SK-N-SH (cell line): ENCODE measurements at regions not wholly inside any gene's neighbourhood (a gene's known extent, or its start where the extent isn't known, plus 50 kb on each side); places are given as distances from the start of the nearest gene placed in this dataset.

Source experiments
- CTCF ChIA-PET: fragments of 300-600, 350-600 bp; formaldehyde crosslinking; extraction: SDS; loops from one replicate; lab custom pipeline; 2021; lab: Yijun Ruan, JAX
- POLR2A ChIA-PET: fragments of 350-600 bp; sonication (Branson Sonifier 250); formaldehyde crosslinking; extraction: SDS; loops from one replicate; lab custom pipeline; 2020; ENCODE audit warnings: antibody characterized with exemption, inconsistent platforms; lab: Yijun Ruan, JAX
- DNase-seq: peaks from one replicate; pipeline ENCODE4 v3.0.0; 2012
- H2AFZ ChIP-seq: fragments of 200-600 bp; sonication (generic); 2 replicates; pipeline ENCODE4 v1.8.1; 2016; ENCODE audit warnings: antibody characterized with exemption, mild to moderate bottlenecking, low read depth
- H3F3A ChIP-seq: fragments of 200-600 bp; sonication (generic); replicated peaks from 2 replicates; pipeline ENCODE3; 2016; ENCODE audit warnings: antibody characterized with exemption, mild to moderate bottlenecking; ENCODE audit not compliant: insufficient read depth
- H3K27ac ChIP-seq, 2 experiments: fragments of 200-500 bp in 1 of 2; fragments of 200-600 bp in 1 of 2; sonication (Bioruptor generic) in 1 of 2; sonication (generic), shearing (Covaris generic) in 1 of 2; 2 replicates each; pipeline versions ENCODE4 v1.5.1 to v1.6.1; 2014 to 2016; ENCODE audit warnings: low read depth in 2 of 2, inconsistent platforms in 1 of 2, low read length in 1 of 2, mild to moderate bottlenecking in 1 of 2, mixed read lengths in 1 of 2
- H3K27me3 ChIP-seq: fragments of 200-600 bp; sonication (generic), shearing (Covaris generic); 2 replicates; pipeline ENCODE4 v1.6.1; 2016; ENCODE audit warnings: mixed run types; ENCODE audit not compliant: insufficient read depth
- H3K36me3 ChIP-seq, 2 experiments: fragments of 200-500 bp in 1 of 2; fragments of 200-600 bp in 1 of 2; sonication (Bioruptor generic) in 1 of 2; sonication (generic) in 1 of 2; replicated peaks in 1 of 2; 2 replicates each; pipeline versions ENCODE3 to v1.5.1; 2014 to 2016; ENCODE audit warnings: low read length in 1 of 2, mild to moderate bottlenecking in 1 of 2; ENCODE audit not compliant: insufficient read depth in 2 of 2, control insufficient read depth in 1 of 2
- H3K4me1 ChIP-seq, 2 experiments: fragments of 200-500 bp in 1 of 2; fragments of 200-600 bp in 1 of 2; sonication (Bioruptor generic) in 1 of 2; sonication (generic), shearing (Covaris generic) in 1 of 2; 2 replicates each; pipeline versions ENCODE4 v1.5.1 to v1.6.1; 2014 to 2016; ENCODE audit warnings: low read depth in 1 of 2, low read length in 1 of 2, mixed run types in 1 of 2; ENCODE audit not compliant: insufficient read depth in 2 of 2, control insufficient read depth in 1 of 2
- H3K4me2 ChIP-seq: fragments of 200-600 bp; sonication (generic), shearing (Covaris generic); 2 replicates; pipeline ENCODE4 v1.6.1; 2017; ENCODE audit warnings: mixed run types
- H3K4me3 ChIP-seq, 2 experiments: fragments of 200-500 bp in 1 of 2; fragments of 200-600 bp in 1 of 2; sonication (Bioruptor generic) in 1 of 2; sonication (generic), shearing (Covaris generic) in 1 of 2; 2 replicates each; pipeline versions ENCODE4 v1.5.1 to v1.8.1; 2014 to 2016; ENCODE audit warnings: low read depth in 2 of 2, inconsistent platforms in 1 of 2, low read length in 1 of 2, mild to moderate bottlenecking in 1 of 2, mixed read lengths in 1 of 2, moderate library complexity in 1 of 2
- H3K79me2 ChIP-seq: fragments of 200-600 bp; sonication (generic); 2 replicates; pipeline ENCODE4 v1.8.1; 2017; ENCODE audit warnings: mild to moderate bottlenecking; ENCODE audit not compliant: insufficient read depth
- H3K9ac ChIP-seq: fragments of 200-600 bp; sonication (generic); 2 replicates; pipeline ENCODE4 v1.6.1; 2017; ENCODE audit warnings: mixed run types
- H3K9me2 ChIP-seq: fragments of 200-600 bp; sonication (generic); 2 replicates; pipeline ENCODE4 v1.6.1; 2017; ENCODE audit warnings: mixed run types
- H3K9me3 ChIP-seq: fragments of 200-600 bp; sonication (generic); 2 replicates; pipeline ENCODE4 v1.6.1; 2017; ENCODE audit warnings: mixed run types, mild to moderate bottlenecking, moderate library complexity
- H4K20me1 ChIP-seq: fragments of 200-600 bp; sonication (generic); 2 replicates; pipeline ENCODE4 v1.6.1; 2017; ENCODE audit warnings: mild to moderate bottlenecking, mixed run types; ENCODE audit not compliant: insufficient read depth
- CHD2 ChIP-seq: fragments of 150-350 bp; IDR thresholded peaks from 2 replicates; pipeline ENCODE4 v1.6.1; 2018; ENCODE audit warnings: low read length; ENCODE audit not compliant: partially characterized antibody
- ELF1 ChIP-seq: IDR thresholded peaks from 2 replicates; pipeline ENCODE4 v1.4.0; 2012
- EP300 ChIP-seq, 2 experiments: IDR thresholded peaks; 2 replicates each; pipeline versions ENCODE4 v1.4.0 to v1.6.1; 2012; ENCODE audit warnings: borderline replicate concordance in 1 of 2, low read depth in 1 of 2, low read length in 1 of 2
- FOSL2 ChIP-seq: IDR thresholded peaks from 2 replicates; pipeline ENCODE4 v1.4.0; 2012; ENCODE audit warnings: low read depth, mild to moderate bottlenecking, moderate library complexity, borderline replicate concordance
- FOXJ3 ChIP-seq: sonication (generic); formaldehyde crosslinking; IDR thresholded peaks from 2 replicates; pipeline ENCODE4 v1.5.1; 2020; ENCODE audit warnings: mild to moderate bottlenecking, missing genetic modification reagents
- FOXM1 ChIP-seq: IDR thresholded peaks from 2 replicates; pipeline ENCODE4 v1.4.0; 2012; ENCODE audit warnings: low read depth, mild to moderate bottlenecking
- GATA2 ChIP-seq: sonication (generic); formaldehyde crosslinking; IDR thresholded peaks from 2 replicates; pipeline ENCODE4 v1.5.0; 2020; ENCODE audit warnings: mild to moderate bottlenecking, missing genetic modification reagents
- MXI1 ChIP-seq: IDR thresholded peaks from 2 replicates; pipeline ENCODE4 v1.6.1; 2012; ENCODE audit warnings: mild to moderate bottlenecking, low read depth, low read length, improper control_type of control experiment
- PBX3 ChIP-seq: IDR thresholded peaks from 2 replicates; pipeline ENCODE4; 2012
- RCOR1 ChIP-seq: fragments of 150-350 bp; IDR thresholded peaks from 2 replicates; pipeline ENCODE4 v1.6.1; 2017; ENCODE audit warnings: antibody characterized with exemption, low read length
- REST ChIP-seq: IDR thresholded peaks from 2 replicates; pipeline ENCODE4 v1.6.1; 2012; ENCODE audit warnings: mild to moderate bottlenecking, low read depth, low read length, moderate library complexity
- RFX5 ChIP-seq: IDR thresholded peaks from 2 replicates; pipeline ENCODE4 v1.6.1; 2012; ENCODE audit warnings: mild to moderate bottlenecking, improper control_type of control experiment, low read length
- RXRA ChIP-seq: IDR thresholded peaks from 2 replicates; pipeline ENCODE4 v1.4.0; 2012; ENCODE audit warnings: low read depth, mild to moderate bottlenecking, borderline replicate concordance
- TCF12 ChIP-seq: IDR thresholded peaks from 2 replicates; pipeline ENCODE4 v1.4.0; 2012
- ZBTB33 ChIP-seq: IDR thresholded peaks from 2 replicates; pipeline ENCODE4 v1.4.0; 2012; ENCODE audit warnings: low read depth, borderline replicate concordance
- WGBS: methylation state at CpG from one replicate; pipeline ENCODE4 v1.1.6; 2017; ENCODE audit warnings: low lambda C conversion rate; 5-methylcytosine and 5-hydroxymethylcytosine counted together
- TF ChIP-seq, protein P1 (sequence below): IDR thresholded peaks from 2 replicates; pipeline ENCODE4 v1.4.0; 2012; ENCODE audit warnings: low read depth, borderline replicate concordance
- TF ChIP-seq, protein P2 (sequence below): fragments of 200-600 bp; sonication (generic); IDR thresholded peaks from 2 replicates; pipeline ENCODE4 v1.6.1; 2017; ENCODE audit warnings: antibody characterized with exemption, mild to moderate bottlenecking, moderate library complexity

DNA sequence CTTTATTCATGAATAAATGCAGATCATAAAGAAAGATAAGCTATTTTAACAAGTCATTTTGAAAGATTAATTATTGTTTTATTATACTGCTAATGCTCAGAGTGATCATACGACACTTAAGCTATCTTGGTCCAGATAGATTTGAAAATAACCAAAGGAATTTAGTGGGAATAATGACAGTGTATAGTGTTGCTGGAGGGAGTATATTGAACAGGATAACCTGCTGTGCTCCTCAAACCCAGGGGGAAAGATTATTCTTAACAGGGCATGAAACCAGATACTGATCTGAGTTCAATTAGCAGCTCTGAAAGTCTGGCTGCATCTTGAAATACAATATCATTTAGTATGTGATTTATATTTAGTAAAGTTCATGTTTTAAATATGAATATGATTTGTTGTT lies 216.3 kb upstream of the ITGA4 start:
- Histone ChIP-seq H4K20me1 (no peaks in the 10 kb centered on the region), H3K27me3 (no peaks in the 10 kb centered on the region), H3K4me1 (no peaks in the 10 kb centered on the region; a peak in 1 of 4 replicates), H3K4me3 (no peak overlapping the region), H2AFZ (no peak overlapping the region), H3K9me3 (no peaks in the 10 kb centered on the region)
- WGBS, result 88% methylated on average over 1 of the region's 1 CpG
- TF ChIP-seq CHD2 (no peak), ELF1 (no peak), FOXM1 (no peak), MXI1 (no peak), REST (no peak), RFX5 (no peak), TCF12 (no peak), RXRA (no peak), PBX3 (no peak), GATA2 (no peak), EP300 (IDR thresholded peaks at IDR 0.05; ENCODE audit: borderline replicate concordance in 1 of 2, low read depth in 1 of 2, low read length in 1 of 2) (no peak), ZBTB33 (no peak), FOSL2 (no peak), RCOR1 (no peak), FOXJ3 (no peak)
- TF ChIP-seq, protein P1, sequence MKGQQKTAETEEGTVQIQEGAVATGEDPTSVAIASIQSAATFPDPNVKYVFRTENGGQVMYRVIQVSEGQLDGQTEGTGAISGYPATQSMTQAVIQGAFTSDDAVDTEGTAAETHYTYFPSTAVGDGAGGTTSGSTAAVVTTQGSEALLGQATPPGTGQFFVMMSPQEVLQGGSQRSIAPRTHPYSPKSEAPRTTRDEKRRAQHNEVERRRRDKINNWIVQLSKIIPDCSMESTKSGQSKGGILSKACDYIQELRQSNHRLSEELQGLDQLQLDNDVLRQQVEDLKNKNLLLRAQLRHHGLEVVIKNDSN, result no peak
- TF ChIP-seq, protein P2, sequence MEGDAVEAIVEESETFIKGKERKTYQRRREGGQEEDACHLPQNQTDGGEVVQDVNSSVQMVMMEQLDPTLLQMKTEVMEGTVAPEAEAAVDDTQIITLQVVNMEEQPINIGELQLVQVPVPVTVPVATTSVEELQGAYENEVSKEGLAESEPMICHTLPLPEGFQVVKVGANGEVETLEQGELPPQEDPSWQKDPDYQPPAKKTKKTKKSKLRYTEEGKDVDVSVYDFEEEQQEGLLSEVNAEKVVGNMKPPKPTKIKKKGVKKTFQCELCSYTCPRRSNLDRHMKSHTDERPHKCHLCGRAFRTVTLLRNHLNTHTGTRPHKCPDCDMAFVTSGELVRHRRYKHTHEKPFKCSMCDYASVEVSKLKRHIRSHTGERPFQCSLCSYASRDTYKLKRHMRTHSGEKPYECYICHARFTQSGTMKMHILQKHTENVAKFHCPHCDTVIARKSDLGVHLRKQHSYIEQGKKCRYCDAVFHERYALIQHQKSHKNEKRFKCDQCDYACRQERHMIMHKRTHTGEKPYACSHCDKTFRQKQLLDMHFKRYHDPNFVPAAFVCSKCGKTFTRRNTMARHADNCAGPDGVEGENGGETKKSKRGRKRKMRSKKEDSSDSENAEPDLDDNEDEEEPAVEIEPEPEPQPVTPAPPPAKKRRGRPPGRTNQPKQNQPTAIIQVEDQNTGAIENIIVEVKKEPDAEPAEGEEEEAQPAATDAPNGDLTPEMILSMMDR, result no peak
- TF ChIP-seq, all 33 proteins: peak for 0
- no peak overlapping the region for H3K27ac ChIP-seq
- no peak for DNase-seq
- no peaks in the 10 kb centered on the region for H3K79me2 ChIP-seq
- no peak overlapping the region for H3K4me2 ChIP-seq
- H3K36me3 ChIP-seq, result no peaks in the 10 kb centered on the region
- POLR2A ChIA-PET, result no interaction called here
- no peaks in the 10 kb centered on the region for H3K9me2 ChIP-seq
- H3K9ac ChIP-seq, result no peak overlapping the region
- no peaks in the 10 kb centered on the region for H3F3A ChIP-seq
- CTCF ChIA-PET, result no interaction called here
